ENCODE measurements at regions not wholly inside any gene's neighbourhood (a gene's known extent, or its start where the extent isn't known, plus 50 kb on each side); places are given as distances from the start of the nearest gene placed in this dataset.
"Not testable (repeated sequence)": the region's sequence is repeated elsewhere in the genome, so short reads cannot be mapped to it uniquely, and the experiment has no call there.

DNA sequence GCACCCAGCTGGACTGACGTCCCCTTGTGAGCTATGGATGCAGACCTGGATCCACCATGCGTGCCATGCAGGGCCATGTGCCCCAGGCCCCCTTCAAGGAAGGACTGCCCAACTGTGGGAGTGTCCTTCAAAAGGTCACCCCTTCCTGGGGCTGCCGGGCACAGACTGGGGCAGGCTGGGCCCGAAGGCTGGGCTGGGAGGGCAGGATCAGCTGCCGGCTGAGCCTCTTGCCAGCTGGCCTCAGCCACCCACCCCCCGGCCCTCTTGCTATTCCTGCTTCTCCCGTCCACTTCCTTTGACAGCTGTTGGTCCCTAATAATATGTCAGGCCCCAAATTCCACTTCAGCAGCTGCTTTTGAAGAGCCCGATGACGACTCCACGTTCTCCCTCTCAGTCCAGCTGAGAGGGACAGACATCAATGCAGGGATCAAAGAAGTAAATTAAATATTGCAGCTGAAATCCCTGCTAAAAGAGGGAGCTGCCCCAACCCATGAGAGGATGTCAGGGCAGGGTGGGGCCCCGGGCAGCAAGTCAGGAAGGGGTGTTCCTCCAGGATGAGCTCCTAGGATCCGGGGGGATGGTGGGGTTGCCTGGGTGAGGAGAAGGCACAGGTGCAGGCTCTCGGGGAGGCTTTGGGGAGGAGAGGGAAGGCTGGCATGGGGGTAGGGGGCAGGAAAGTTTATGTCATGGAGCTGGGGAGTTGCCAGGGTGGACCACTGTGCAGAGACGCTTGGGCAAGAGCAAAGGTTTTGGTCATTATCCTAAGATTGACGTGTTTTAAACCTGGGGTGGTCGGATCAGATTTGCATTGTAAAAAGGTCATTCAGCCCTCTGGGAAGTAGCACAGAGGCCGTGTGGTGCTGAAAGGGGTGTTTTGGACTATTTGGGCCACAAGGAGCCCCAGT, 185.0 kb downstream of the ANKRD60 start:
- DNase-seq (ENCODE audit: low spot score): no peak

GRCh38 chr20:58042591-58042990, 185.9 kb downstream of the ANKRD60 start:
- no peak for DNase-seq (ENCODE audit: low spot score)

DNA sequence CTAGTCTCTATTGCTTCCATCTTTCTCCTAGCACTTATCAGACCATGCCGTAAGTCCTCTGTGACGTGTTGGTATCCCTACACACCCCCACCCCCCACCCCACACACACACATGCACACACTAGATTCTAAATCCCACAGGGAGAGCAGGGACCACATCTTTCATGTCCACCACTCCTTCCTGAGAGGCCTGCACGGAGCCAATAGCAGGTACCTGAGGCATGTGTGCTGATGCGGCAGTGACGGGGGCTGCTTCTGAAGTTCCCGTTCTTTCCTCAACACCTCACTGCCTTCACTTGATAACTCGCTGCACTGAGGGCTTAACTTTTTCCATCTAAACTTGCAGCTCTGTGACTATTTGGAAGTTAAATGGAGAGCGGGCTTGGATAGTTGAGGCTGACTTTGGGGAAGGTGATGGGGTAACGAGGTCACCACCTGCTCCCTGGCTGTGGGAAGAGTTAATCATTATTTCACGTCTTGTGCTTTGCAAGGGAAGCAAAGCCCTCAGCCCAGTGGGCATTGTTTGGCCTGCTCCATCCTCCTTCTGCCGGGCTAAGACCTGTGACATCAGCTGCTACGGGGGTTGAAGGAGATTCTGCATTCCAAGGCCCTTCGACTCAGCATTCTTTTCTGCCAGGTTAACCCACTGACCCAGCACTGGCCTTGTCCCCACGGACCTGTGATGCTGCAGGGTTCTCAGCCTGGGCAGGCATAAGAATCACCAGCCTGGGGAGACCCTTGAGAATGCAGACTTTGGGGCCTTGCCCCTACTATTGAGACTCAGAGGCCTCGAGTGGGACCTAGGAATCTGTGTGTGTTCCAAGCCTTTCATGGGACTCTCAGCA, 187.8 kb downstream of the ANKRD60 start:
- no peak for DNase-seq (ENCODE audit: low spot score)

DNA sequence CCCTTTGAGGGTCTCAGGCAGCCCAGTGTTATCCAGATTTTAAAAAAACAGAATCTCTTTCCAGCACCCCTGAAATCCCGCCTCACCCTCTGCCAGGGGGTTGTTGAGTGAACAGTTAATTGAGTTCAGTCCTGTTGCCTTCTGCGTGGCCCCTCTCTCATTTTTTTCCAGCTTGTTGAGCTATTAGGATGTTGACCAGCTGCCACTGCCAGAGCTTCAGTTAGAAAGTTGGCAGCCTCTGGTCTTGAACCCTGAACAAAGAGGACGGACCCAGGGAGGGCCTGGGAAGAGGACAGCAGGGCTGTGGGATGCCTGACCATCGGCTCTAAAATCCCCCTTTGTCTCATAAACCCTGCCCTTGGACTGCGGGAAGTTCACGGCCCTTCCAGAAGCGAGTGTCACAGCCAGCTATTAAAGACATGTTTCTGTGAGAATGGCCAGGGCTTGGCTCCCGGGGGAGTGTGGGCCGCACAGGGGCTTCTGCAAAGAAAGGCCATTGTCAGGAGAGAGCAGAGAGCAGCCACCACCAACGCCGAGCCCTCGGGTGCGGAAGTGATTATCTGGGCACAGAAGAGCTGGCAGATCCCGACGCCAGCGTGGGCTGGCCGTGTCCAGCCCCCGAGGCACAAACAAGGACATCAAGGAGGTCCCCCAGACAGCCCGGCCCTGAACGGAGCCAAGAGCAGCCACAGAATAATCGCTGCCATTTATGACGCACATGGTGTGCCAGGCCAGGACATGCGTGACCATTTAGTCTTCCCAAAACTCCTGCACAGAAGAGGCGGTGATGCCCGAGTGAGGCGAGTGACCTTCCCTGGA, 189.0 kb downstream of the ANKRD60 start:
- DNase-seq (ENCODE audit: low spot score): peak; percentile 84

- no peak for DNase-seq (ENCODE audit: low spot score)
These were observed 190.3 kb downstream of the ANKRD60 start for GRCh38 chr20:58038123-58038654.

- DNase-seq (ENCODE audit: low spot score): no peak
These were observed 190.8 kb downstream of the ANKRD60 start for GRCh38 chr20:58037631-58038030.

DNA sequence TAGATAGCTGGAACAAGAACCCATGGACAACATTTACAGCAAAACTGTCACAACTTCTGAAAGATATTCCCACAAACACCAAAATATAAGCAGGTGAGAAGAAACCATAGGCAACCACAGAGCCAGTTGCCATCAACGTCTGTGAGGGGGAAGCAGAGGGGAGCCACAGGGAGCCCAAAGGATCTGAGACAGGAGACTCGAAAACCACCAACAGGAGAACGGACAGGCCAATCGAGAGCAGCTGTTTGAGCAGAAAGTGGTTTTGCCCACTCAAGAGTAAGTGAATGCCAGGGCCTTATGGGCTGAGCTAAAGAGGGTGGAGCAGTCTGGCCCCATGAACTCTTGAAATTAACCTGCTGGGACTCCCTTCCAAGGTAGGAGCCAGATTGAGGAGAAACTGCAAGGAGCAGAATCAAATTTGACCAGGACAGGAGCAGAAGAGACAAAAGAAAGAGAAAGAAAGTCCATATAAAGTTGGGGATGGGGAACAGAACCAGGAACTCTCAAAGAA, 195.4 kb downstream of the ANKRD60 start:
- no peak for DNase-seq (ENCODE audit: low spot score)

DNA sequence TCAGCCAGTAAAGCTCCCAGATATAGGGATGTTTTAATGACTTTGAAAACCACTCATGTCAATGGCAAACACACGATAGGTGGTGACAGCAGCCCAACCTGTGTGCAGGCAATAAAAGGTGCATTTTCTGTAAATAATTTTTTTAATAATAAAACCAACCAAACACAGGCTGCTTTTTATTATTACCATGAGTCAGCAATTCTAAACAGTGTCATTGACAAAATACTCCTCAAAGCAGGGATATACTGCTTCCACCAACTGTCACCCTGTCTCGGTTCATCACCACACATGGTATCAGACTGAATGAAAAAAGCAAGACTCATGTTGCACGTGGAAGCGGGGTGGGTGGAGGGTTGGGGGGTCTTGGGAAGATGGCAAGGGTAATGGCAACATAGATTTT, 195.9 kb downstream of the ANKRD60 start:
- no peak for DNase-seq (ENCODE audit: low spot score)

GRCh38 chr20:58031350-58031749, 197.1 kb downstream of the ANKRD60 start:
- not testable (repeated sequence) for DNase-seq (ENCODE audit: low spot score)

DNA sequence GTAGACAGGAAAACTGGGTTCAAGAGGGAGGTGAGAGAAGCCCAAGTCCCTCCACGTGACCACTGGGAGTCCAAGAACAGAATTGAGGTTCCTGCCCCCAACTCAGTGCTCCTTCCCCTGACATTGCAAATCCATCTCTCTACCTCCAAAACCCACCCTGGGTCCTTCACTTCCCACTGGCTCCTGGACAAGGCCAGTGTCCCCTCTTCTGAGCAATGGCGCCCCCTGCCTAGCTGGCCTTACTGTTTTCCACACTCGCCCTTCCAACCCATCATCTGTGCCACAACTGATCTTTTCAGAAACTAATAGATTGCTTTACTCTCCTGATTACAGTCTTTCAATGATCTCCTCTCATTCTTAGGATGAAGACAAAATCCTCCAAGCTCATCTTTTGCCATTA, 200.3 kb downstream of the ANKRD60 start:
- DNase-seq (ENCODE audit: low spot score): peak; percentile 60

- peak; percentile 24 for DNase-seq (ENCODE audit: low spot score)
These were observed 202.1 kb downstream of the ANKRD60 start for GRCh38 chr20:58026361-58026760.

GRCh38 chr20:58025233-58025632, 203.2 kb downstream of the ANKRD60 start:
- DNase-seq (ENCODE audit: low spot score): no peak

DNA sequence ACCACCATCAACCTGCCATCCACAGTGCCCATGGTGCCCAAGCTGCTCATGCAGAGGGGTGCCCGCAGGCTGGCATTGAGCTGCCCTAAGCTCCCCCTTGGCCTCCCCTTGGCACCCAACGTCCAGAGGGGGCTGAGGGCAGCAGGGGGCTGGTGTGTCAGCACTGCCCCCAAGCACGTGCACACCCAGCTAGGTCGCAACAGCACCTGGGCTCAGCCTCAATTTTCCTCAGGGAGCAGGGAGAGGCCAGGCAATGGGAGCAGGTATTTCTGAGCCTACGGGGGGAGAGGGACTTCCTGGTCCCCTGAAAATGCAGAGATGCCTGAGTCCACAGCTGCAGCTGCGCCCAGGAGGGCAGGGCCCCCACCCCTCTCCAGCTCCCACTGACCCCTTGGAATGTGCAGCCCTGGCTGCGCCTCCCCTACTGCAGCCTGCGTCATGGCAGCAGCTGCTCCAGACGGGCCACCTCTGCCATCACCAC, 204.2 kb downstream of the ANKRD60 start:
- peak; percentile 78 for DNase-seq (ENCODE audit: low spot score)

- no peak for DNase-seq (ENCODE audit: low spot score)
These were observed 204.7 kb downstream of the ANKRD60 start for GRCh38 chr20:58023781-58024180.

- DNase-seq (ENCODE audit: low spot score): peak; percentile 64
These were observed 205.1 kb downstream of the ANKRD60 start for GRCh38 chr20:58023346-58023745.

GRCh38 chr20:58022711-58023110, 205.7 kb downstream of the ANKRD60 start:
- peak; percentile 3 for DNase-seq (ENCODE audit: low spot score)

- DNase-seq (ENCODE audit: low spot score): peak; percentile 90
These were observed 207.0 kb downstream of the ANKRD60 start for GRCh38 chr20:58021481-58021880.

GRCh38 chr20:58020656-58021454, 207.6 kb downstream of the ANKRD60 start:
- DNase-seq (ENCODE audit: low spot score): peak; percentile 87

DNA sequence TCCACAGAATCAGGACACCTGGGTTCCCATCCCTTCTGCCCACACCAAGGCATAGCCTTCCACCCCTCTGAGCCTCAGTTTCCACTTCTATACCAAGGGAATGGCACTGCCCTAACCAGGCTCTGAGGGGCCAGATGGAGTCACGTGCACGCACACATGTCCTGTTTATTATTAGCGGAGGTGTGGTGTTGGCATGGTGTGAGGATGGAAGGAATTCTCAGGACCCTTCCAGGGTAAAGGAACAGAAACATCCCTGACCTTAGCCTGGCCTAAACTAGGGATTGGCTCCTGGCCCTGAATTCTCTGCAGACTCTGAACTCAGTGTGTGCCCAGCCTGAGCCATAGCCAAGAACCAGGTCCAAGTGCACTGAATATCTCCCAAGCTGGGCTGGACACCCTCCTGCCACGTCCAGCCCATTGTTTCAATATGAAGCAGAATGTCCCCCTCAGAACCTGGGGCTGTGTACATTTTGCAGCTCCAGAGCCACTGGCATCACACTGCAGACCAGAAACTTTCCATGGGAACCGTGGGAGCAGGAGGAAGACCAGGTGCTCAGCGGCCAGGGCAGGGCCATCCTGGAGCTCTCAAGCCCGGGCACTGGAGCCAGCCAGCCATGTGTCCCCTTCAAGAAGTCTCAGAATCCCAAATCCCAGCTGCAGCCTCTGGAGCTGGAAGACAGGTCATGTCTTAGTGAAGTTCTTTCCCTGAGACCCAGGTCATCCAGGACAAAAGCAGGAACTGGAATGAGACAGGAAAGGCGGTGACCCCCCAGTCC, 208.4 kb downstream of the ANKRD60 start:
- peak; percentile 83 for DNase-seq (ENCODE audit: low spot score)

Data from mesenteric fat pad (tissue), 1 donor.